Epithelial cell of prostate (primary cell): ENCODE measurements at regions not wholly inside any gene's neighbourhood (a gene's known extent, or its start where the extent isn't known, plus 50 kb on each side); places are given as distances from the start of the nearest gene placed in this dataset.
"Not testable (repeated sequence)": the region's sequence is repeated elsewhere in the genome, so short reads cannot be mapped to it uniquely, and the experiment has no call there.

ENCODE experiments used
- DNase-seq: peaks from one replicate; pipeline ENCODE4 v3.0.0-alpha.2; 2011; ENCODE audit warnings: low read depth, low spot score
- H3K27ac ChIP-seq: fragments of 450-650 bp; 2 replicates; pipeline ENCODE4 v1.5.1; 2017; ENCODE audit warnings: mild to moderate bottlenecking

GRCh38 chr10:125605167-125605566 is 77.8 kb downstream of the TEX36 start:
- H3K27ac ChIP-seq = no peak overlapping the region
- no peak for DNase-seq

GRCh38 chr10:125602825-125603224 is 80.1 kb downstream of the TEX36 start:
- DNase-seq = no peak
- no peak overlapping the region for H3K27ac ChIP-seq

GRCh38 chr10:125599194-125599593 is 83.8 kb downstream of the TEX36 start:
- H3K27ac ChIP-seq = no peak overlapping the region
- DNase-seq = no peak

- DNase-seq = no peak
Observed at GRCh38 chr10:125595911-125596310, 87.1 kb downstream of the TEX36 start.

GRCh38 chr10:125593644-125594043 is 89.3 kb downstream of the TEX36 start:
- DNase-seq = no peak

More at GRCh38 chr10:125595911-125596310, 87.1 kb downstream of the TEX36 start:
- no peak overlapping the region for H3K27ac ChIP-seq

GRCh38 chr10:125592897-125593296 is 90.1 kb downstream of the TEX36 start:
- no peak overlapping the region for H3K27ac ChIP-seq
- no peak for DNase-seq

More at GRCh38 chr10:125593644-125594043, 89.3 kb downstream of the TEX36 start:
- H3K27ac ChIP-seq = no peak overlapping the region

- no peak overlapping the region for H3K27ac ChIP-seq
- no peak for DNase-seq
Observed at GRCh38 chr10:125591886-125592285, 91.1 kb downstream of the TEX36 start.

- not testable (repeated sequence) for DNase-seq, H3K27ac ChIP-seq
Observed at GRCh38 chr10:125588738-125589137, 94.2 kb downstream of the TEX36 start.

GRCh38 chr10:125584954-125585353 is 98.0 kb downstream of the TEX36 start:
- no peak overlapping the region for H3K27ac ChIP-seq
- peak; percentile 24 for DNase-seq

GRCh38 chr10:125578658-125579315 is 104.2 kb downstream of the TEX36 start:
- no peak for DNase-seq
- H3K27ac ChIP-seq = no peak overlapping the region

- no peak for DNase-seq
- H3K27ac ChIP-seq = no peak overlapping the region
Observed at GRCh38 chr10:125575843-125576242, 107.1 kb downstream of the TEX36 start.

- DNase-seq = no peak
- H3K27ac ChIP-seq = no peak overlapping the region
Observed at GRCh38 chr10:125568156-125568555, 114.8 kb downstream of the TEX36 start.

GRCh38 chr10:125567529-125567928 is 115.4 kb downstream of the TEX36 start:
- no peak overlapping the region for H3K27ac ChIP-seq
- no peak for DNase-seq

GRCh38 chr10:125565046-125565445 is 117.9 kb downstream of the TEX36 start:
- DNase-seq = no peak
- no peak overlapping the region for H3K27ac ChIP-seq

GRCh38 chr10:125564570-125564969 is 118.4 kb downstream of the TEX36 start:
- no peak overlapping the region for H3K27ac ChIP-seq
- DNase-seq = no peak

GRCh38 chr10:125562737-125563136 is 120.2 kb downstream of the TEX36 start:
- no peak for DNase-seq
- H3K27ac ChIP-seq = no peak overlapping the region

GRCh38 chr10:125560947-125561346 is 122.0 kb downstream of the TEX36 start:
- no peak overlapping the region for H3K27ac ChIP-seq
- no peak for DNase-seq

- no peak overlapping the region for H3K27ac ChIP-seq
- DNase-seq = no peak
Observed at GRCh38 chr10:125559210-125559609, 123.8 kb downstream of the TEX36 start.

- H3K27ac ChIP-seq = no peak overlapping the region
- DNase-seq = no peak
Observed at GRCh38 chr10:125557801-125558505, 125.0 kb downstream of the TEX36 start.

GRCh38 chr10:125557311-125557710 is 125.7 kb downstream of the TEX36 start:
- no peak for DNase-seq
- H3K27ac ChIP-seq = no peak overlapping the region

- no peak overlapping the region for H3K27ac ChIP-seq
- DNase-seq = no peak
Observed at GRCh38 chr10:125556882-125557281, 126.1 kb downstream of the TEX36 start.

- DNase-seq = no peak
Observed at GRCh38 chr10:125555743-125556142, 127.2 kb downstream of the TEX36 start.

More at GRCh38 chr10:125555743-125556142, 127.2 kb downstream of the TEX36 start:
- H3K27ac ChIP-seq = no peak overlapping the region
